OCI-LY3 (cell line): ENCODE measurements at regions not wholly inside any gene's neighbourhood (a gene's known extent, or its start where the extent isn't known, plus 50 kb on each side); places are given as distances from the start of the nearest gene placed in this dataset.
"Not testable (repeated sequence)": the region's sequence is repeated elsewhere in the genome, so short reads cannot be mapped to it uniquely, and the experiment has no call there.

Experiments
- H2AFZ ChIP-seq: fragments of 200-600, 300-600 bp; shearing (Covaris generic); 2 replicates; pipeline ENCODE4 v1.6.0; 2014; ENCODE audit warnings: antibody characterized with exemption, low read depth, low read length
- H3K27ac ChIP-seq: fragments of 200-600, 300-600 bp; sonication (generic); 2 replicates; pipeline ENCODE4 v1.5.1; 2014; ENCODE audit warnings: mild to moderate bottlenecking, low read length, moderate library complexity, mixed read lengths
- H3K27me3 ChIP-seq: fragments of 200-600, 300-600 bp; sonication (generic); 2 replicates; pipeline ENCODE4 v1.6.1; 2014; ENCODE audit warnings: low read depth, low read length, mixed read lengths
- H3K36me3 ChIP-seq: fragments of 200-600, 300-600 bp; sonication (generic); replicated peaks from 2 replicates; pipeline ENCODE3; 2014; ENCODE audit warnings: low read depth, low read length, mixed read lengths
- H3K4me1 ChIP-seq: fragments of 300-600, 200-600 bp; sonication (generic); 2 replicates; pipeline ENCODE4 v1.6.1; 2014; ENCODE audit warnings: low read length, mixed read lengths
- H3K4me2 ChIP-seq: fragments of 200-600, 300-600 bp; sonication (generic); 2 replicates; pipeline ENCODE4 v1.6.1; 2014; ENCODE audit warnings: low read length, mixed read lengths
- H3K4me3 ChIP-seq: fragments of 300-600, 200-600 bp; sonication (generic); 2 replicates; pipeline ENCODE4 v1.5.1; 2014; ENCODE audit warnings: antibody characterized with exemption, mild to moderate bottlenecking, low read length, moderate library complexity
- H3K79me2 ChIP-seq: fragments of 300-600, 200-600 bp; shearing (Covaris generic); 2 replicates; pipeline ENCODE4 v1.6.1; 2014; ENCODE audit warnings: mild to moderate bottlenecking, low read length, mixed read lengths
- H3K9ac ChIP-seq: fragments of 300-600, 200-600 bp; shearing (Covaris generic); 2 replicates; pipeline ENCODE4 v1.6.0; 2014; ENCODE audit warnings: mild to moderate bottlenecking, low read length, moderate library complexity
- H3K9me3 ChIP-seq: fragments of 200-600, 300-600 bp; shearing (Covaris generic); 2 replicates; pipeline ENCODE4 v1.6.1; 2014; ENCODE audit warnings: low read length, mixed read lengths; ENCODE audit not compliant: insufficient read depth
- H4K20me1 ChIP-seq: fragments of 200-600, 300-600 bp; sonication (generic); 2 replicates; pipeline ENCODE4 v1.6.1; 2016; ENCODE audit warnings: low read length, mixed read lengths; ENCODE audit not compliant: insufficient read depth
- CTCF ChIP-seq: fragments of 200-600, 300-600 bp; sonication (generic); IDR thresholded peaks from 2 replicates; pipeline ENCODE4 v1.5.1; 2014; ENCODE audit warnings: antibody characterized with exemption, low read length, low read depth
- EZH2phosphoT487 ChIP-seq: fragments of 200-600 bp; shearing (Covaris generic); IDR thresholded peaks from 2 replicates; pipeline ENCODE4 v1.6.1; 2018; ENCODE audit warnings: antibody characterized with exemption, mixed run types, low read depth

- H3K4me1 ChIP-seq: peaks cover 6% of the 10 kb centered on the region; the same call in 1 of the 2 replicates
- no peak for TF ChIP-seq EZH2phosphoT487
- no peak for TF ChIP-seq CTCF
- no peaks in the 10 kb centered on the region for H3K79me2 ChIP-seq
- H3K4me3 ChIP-seq: no peak overlapping the region
- H3K27ac ChIP-seq: no peak overlapping the region
- no peaks in the 10 kb centered on the region for H3K36me3 ChIP-seq
- no peaks in the 10 kb centered on the region for H3K9me3 ChIP-seq
- no peak overlapping the region for H3K9ac ChIP-seq
- no peaks in the 10 kb centered on the region for H3K27me3 ChIP-seq
- no peaks in the 10 kb centered on the region for H4K20me1 ChIP-seq
- H2AFZ ChIP-seq: no peak overlapping the region
- H3K4me2 ChIP-seq: no peak overlapping the region
Measured at GRCh38 chr9:82764061-82764668, 298.8 kb downstream of the RASEF start.

DNA sequence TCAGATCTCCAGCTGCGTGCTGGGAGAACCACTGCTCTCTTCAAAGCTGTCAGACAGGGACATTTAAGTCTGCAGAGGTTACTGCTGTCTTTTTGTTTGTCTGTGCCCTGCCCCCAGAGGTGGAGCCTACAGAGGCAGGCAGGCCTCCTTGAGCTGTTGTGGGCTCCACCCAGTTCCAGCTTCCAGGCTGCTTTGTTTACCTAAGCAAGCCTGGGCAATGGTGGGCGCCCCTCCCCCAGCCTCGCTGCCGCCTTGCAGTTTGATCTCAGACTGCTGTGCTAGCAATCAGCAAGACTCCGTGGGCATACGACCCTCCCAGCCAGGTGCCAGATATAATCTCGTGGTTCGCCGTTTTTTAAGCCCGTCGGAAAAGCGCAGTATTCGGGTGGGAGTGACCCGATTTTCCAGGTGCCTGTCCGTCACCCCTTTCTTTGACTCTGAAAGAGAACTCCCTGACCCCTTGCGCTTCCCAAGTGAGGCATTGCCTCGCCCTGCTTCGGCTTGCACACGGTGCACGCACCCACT is 288.2 kb downstream of the RASEF start:
- not testable (repeated sequence) for H3K4me2 ChIP-seq, H3K4me3 ChIP-seq

DNA sequence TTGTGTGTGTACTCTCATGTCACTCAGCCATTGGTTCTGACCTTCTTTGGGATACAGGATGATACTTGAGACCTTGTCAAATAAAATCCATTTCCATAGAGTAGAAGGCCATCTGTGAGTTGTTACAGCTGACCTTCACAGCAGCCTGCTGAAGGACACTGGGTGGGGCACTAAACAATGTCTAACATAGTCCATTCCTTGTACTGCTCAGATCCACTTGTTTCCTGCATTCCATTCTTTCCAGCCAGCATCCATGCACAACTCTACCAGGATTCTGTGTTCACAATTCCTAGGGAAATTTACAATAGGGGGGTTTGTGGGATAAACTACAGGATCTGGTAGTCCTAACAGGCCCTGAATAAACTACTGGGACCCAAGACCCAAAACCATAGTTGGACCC is 286.4 kb downstream of the RASEF start:
- no peaks in the 10 kb centered on the region for H3K9me3 ChIP-seq
- no peaks in the 10 kb centered on the region for H3K79me2 ChIP-seq
- no peak overlapping the region for H2AFZ ChIP-seq
- H3K4me2 ChIP-seq: no peak overlapping the region
- H4K20me1 ChIP-seq: no peaks in the 10 kb centered on the region
- no peaks in the 10 kb centered on the region for H3K27me3 ChIP-seq
- H3K36me3 ChIP-seq: no peaks in the 10 kb centered on the region
- H3K9ac ChIP-seq: no peak overlapping the region
- TF ChIP-seq EZH2phosphoT487 (no peak), CTCF (no peak)
- no peak overlapping the region for H3K27ac ChIP-seq
- no peak overlapping the region for H3K4me3 ChIP-seq
- no peaks in the 10 kb centered on the region for H3K4me1 ChIP-seq

More for the DNA sequence above, 288.2 kb downstream of the RASEF start:
- not testable (repeated sequence) for H2AFZ ChIP-seq, H4K20me1 ChIP-seq, H3K27me3 ChIP-seq, H3K79me2 ChIP-seq, H3K9ac ChIP-seq, H3K36me3 ChIP-seq, H3K4me1 ChIP-seq, H3K27ac ChIP-seq, H3K9me3 ChIP-seq

- no peaks in the 10 kb centered on the region for H3K4me1 ChIP-seq
- H3K27me3 ChIP-seq: no peaks in the 10 kb centered on the region
Measured at GRCh38 chr9:82777366-82777765, 285.6 kb downstream of the RASEF start.

DNA sequence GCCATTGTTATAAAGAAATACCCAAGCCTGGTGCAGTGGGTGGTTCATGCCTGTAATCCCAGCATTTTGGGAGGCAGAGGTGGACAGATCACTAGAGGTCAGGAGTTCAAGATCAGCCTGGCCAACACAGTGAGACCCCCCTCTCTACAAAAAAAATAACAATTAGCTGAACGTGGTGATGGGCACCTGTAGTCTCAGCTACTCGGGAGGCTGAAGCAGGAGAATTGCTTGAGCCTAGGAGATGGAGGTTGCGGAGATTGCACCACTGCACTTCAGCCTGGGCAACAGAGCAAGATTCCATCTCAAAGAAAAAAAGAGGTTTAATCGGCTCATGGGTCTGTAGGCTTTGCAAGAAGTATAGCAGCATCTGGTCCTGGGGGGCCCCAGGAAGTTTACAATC is 284.0 kb downstream of the RASEF start:
- H3K9ac ChIP-seq, H3K36me3 ChIP-seq, H3K4me1 ChIP-seq, H3K4me2 ChIP-seq, H3K27ac ChIP-seq, H3K79me2 ChIP-seq, H3K27me3 ChIP-seq, H3K9me3 ChIP-seq, H2AFZ ChIP-seq, H3K4me3 ChIP-seq, H4K20me1 ChIP-seq: not testable (repeated sequence)

More at GRCh38 chr9:82777366-82777765, 285.6 kb downstream of the RASEF start:
- H3K9ac ChIP-seq: no peak overlapping the region
- no peaks in the 10 kb centered on the region for H3K79me2 ChIP-seq
- TF ChIP-seq CTCF (no peak), EZH2phosphoT487 (no peak)
- no peaks in the 10 kb centered on the region for H3K36me3 ChIP-seq
- H2AFZ ChIP-seq: no peak overlapping the region
- H3K9me3 ChIP-seq: no peaks in the 10 kb centered on the region
- no peak overlapping the region for H3K27ac ChIP-seq
- H3K4me3 ChIP-seq: no peak overlapping the region
- H4K20me1 ChIP-seq: no peaks in the 10 kb centered on the region
- H3K4me2 ChIP-seq: no peak overlapping the region
